ENCODE measurements at regions not wholly inside any gene's neighbourhood (a gene's known extent, or its start where the extent isn't known, plus 50 kb on each side); places are given as distances from the start of the nearest gene placed in this dataset.
"Not testable (repeated sequence)": the region's sequence is repeated elsewhere in the genome, so short reads cannot be mapped to it uniquely, and the experiment has no call there.

- DNase-seq (ENCODE audit: low read depth in 3 of 3): no peak
Observed at GRCh38 chr3:20736287-20736852, 550.4 kb upstream of the SGO1 start.

- no peak for DNase-seq (ENCODE audit: low read depth in 3 of 3)
Observed at GRCh38 chr3:20729185-20729584, 543.2 kb upstream of the SGO1 start.

GRCh38 chr3:20726786-20727185 is 540.8 kb upstream of the SGO1 start:
- no peak for DNase-seq (ENCODE audit: low read depth in 3 of 3)

GRCh38 chr3:20724241-20724640 is 538.2 kb upstream of the SGO1 start:
- no peak for DNase-seq (ENCODE audit: low read depth in 3 of 3)

GRCh38 chr3:20716425-20716824 is 530.4 kb upstream of the SGO1 start:
- not testable (repeated sequence) for DNase-seq (ENCODE audit: low read depth in 3 of 3)

GRCh38 chr3:20701641-20702040 is 515.6 kb upstream of the SGO1 start:
- DNase-seq (ENCODE audit: low read depth in 3 of 3): no peak

- DNase-seq (ENCODE audit: low read depth in 3 of 3): no peak
Observed at GRCh38 chr3:20700714-20701113, 514.7 kb upstream of the SGO1 start.

GRCh38 chr3:20698896-20699295 is 512.9 kb upstream of the SGO1 start:
- no peak for DNase-seq (ENCODE audit: low read depth in 3 of 3)

GRCh38 chr3:20696388-20697150 is 510.6 kb upstream of the SGO1 start:
- DNase-seq (ENCODE audit: low read depth in 3 of 3): no peak

GRCh38 chr3:20692675-20693074 is 506.7 kb upstream of the SGO1 start:
- DNase-seq (ENCODE audit: low read depth in 3 of 3): no peak

- no peak for DNase-seq (ENCODE audit: low read depth in 3 of 3)
Observed at GRCh38 chr3:20683910-20684309, 497.9 kb upstream of the SGO1 start.

GRCh38 chr3:20682573-20682972 is 496.6 kb upstream of the SGO1 start:
- no peak for DNase-seq (ENCODE audit: low read depth in 3 of 3)

GRCh38 chr3:20680990-20681628 is 495.1 kb upstream of the SGO1 start:
- no peak for DNase-seq (ENCODE audit: low read depth in 3 of 3)

- no peak for DNase-seq (ENCODE audit: low read depth in 3 of 3)
Observed at GRCh38 chr3:20673866-20674265, 487.9 kb upstream of the SGO1 start.

- DNase-seq (ENCODE audit: low read depth in 3 of 3): no peak
Observed at GRCh38 chr3:20669675-20670074, 483.7 kb upstream of the SGO1 start.

- DNase-seq (ENCODE audit: low read depth in 3 of 3): no peak
Observed at GRCh38 chr3:20669184-20669583, 483.2 kb upstream of the SGO1 start.

- no peak for DNase-seq (ENCODE audit: low read depth in 3 of 3)
Observed at GRCh38 chr3:20668411-20668810, 482.4 kb upstream of the SGO1 start.

GRCh38 chr3:20666091-20666490 is 480.1 kb upstream of the SGO1 start:
- no peak for DNase-seq (ENCODE audit: low read depth in 3 of 3)

GRCh38 chr3:20658491-20658890 is 472.5 kb upstream of the SGO1 start:
- no peak for DNase-seq (ENCODE audit: low read depth in 3 of 3)

GRCh38 chr3:20657560-20657959 is 471.6 kb upstream of the SGO1 start:
- DNase-seq (ENCODE audit: low read depth in 3 of 3): no peak

- DNase-seq (ENCODE audit: low read depth in 3 of 3): no peak
Observed at GRCh38 chr3:20652231-20652986, 466.4 kb upstream of the SGO1 start.

- DNase-seq (ENCODE audit: low read depth in 3 of 3): no peak
Observed at GRCh38 chr3:20648921-20649381, 462.9 kb upstream of the SGO1 start.
